NCI-H1048 (cell line): ENCODE measurements at regions not wholly inside any gene's neighbourhood (a gene's known extent, or its start where the extent isn't known, plus 50 kb on each side); places are given as distances from the start of the nearest gene placed in this dataset.
"Not testable (repeated sequence)": the region's sequence is repeated elsewhere in the genome, so short reads cannot be mapped to it uniquely, and the experiment has no call there.

Experiments used
- DNase-seq: peaks from one replicate; lab custom pipeline; 2025; lab: John Stamatoyannopoulos, UW

GRCh38 chrX:93468075-93468474 lies 205.3 kb downstream of the NAP1L3 start:
- no peak for DNase-seq

- no peak for DNase-seq
Measured at GRCh38 chrX:93466383-93466782, 207.0 kb downstream of the NAP1L3 start.

- DNase-seq, result no peak
Measured at GRCh38 chrX:93461060-93461459, 212.3 kb downstream of the NAP1L3 start.

- DNase-seq, result no peak
Measured at GRCh38 chrX:93454509-93454908, 218.9 kb downstream of the NAP1L3 start.

- not testable (repeated sequence) for DNase-seq
Measured at GRCh38 chrX:93434721-93435120, 238.7 kb downstream of the NAP1L3 start.

GRCh38 chrX:93428497-93428896 lies 244.9 kb downstream of the NAP1L3 start:
- no peak for DNase-seq

GRCh38 chrX:93422693-93423092 lies 250.7 kb downstream of the NAP1L3 start:
- peak; percentile 23 for DNase-seq

- no peak for DNase-seq
Measured at GRCh38 chrX:93420525-93421082, 252.8 kb downstream of the NAP1L3 start.

GRCh38 chrX:93420090-93420489 lies 253.3 kb downstream of the NAP1L3 start:
- DNase-seq, result no peak

GRCh38 chrX:93419642-93420041 lies 253.7 kb downstream of the NAP1L3 start:
- DNase-seq, result no peak

- DNase-seq, result no peak
Measured at GRCh38 chrX:93404121-93404520, 269.3 kb downstream of the NAP1L3 start.

GRCh38 chrX:93354651-93355050 lies 318.7 kb downstream of the NAP1L3 start:
- no peak for DNase-seq

GRCh38 chrX:93346309-93346708 lies 327.1 kb downstream of the NAP1L3 start:
- DNase-seq, result no peak

GRCh38 chrX:93344287-93344686 lies 329.1 kb downstream of the NAP1L3 start:
- not testable (repeated sequence) for DNase-seq

GRCh38 chrX:93332329-93332728 lies 341.0 kb downstream of the NAP1L3 start:
- DNase-seq, result no peak

- DNase-seq, result no peak
Measured at GRCh38 chrX:93322110-93322509, 351.3 kb downstream of the NAP1L3 start.

- no peak for DNase-seq
Measured at GRCh38 chrX:93319609-93320008, 353.8 kb downstream of the NAP1L3 start.
